Neural progenitor cell (in vitro differentiated cells): ENCODE measurements at regions not wholly inside any gene's neighbourhood (a gene's known extent, or its start where the extent isn't known, plus 50 kb on each side); places are given as distances from the start of the nearest gene placed in this dataset.

ENCODE experiments used
- DNase-seq: peaks from one replicate; pipeline ENCODE4 v3.0.0-alpha.2; 2016; ENCODE audit warnings: low spot score
- H2AFZ ChIP-seq: fragments of 200-600 bp; sonication (generic); replicated peaks from 2 replicates; pipeline ENCODE4 v1.6.1; 2016; ENCODE audit warnings: antibody characterized with exemption
- H3F3A ChIP-seq: fragments of 200-600 bp; sonication (generic); 2 replicates; pipeline ENCODE4 v1.6.1; 2016; ENCODE audit warnings: antibody characterized with exemption, low read depth
- H3K27ac ChIP-seq: fragments of 200-600 bp; sonication (generic); 2 replicates; pipeline ENCODE4 v1.5.1; 2016; ENCODE audit warnings: mild to moderate bottlenecking
- H3K27me3 ChIP-seq: fragments of 200-600 bp; sonication (generic); 2 replicates; pipeline ENCODE4 v1.6.1; 2016; ENCODE audit warnings: mild to moderate bottlenecking, moderate library complexity
- H3K36me3 ChIP-seq: fragments of 200-600 bp; sonication (generic); 2 replicates; pipeline ENCODE4 v1.5.1; 2016
- H3K4me1 ChIP-seq: fragments of 200-600 bp; sonication (generic); 2 replicates; pipeline ENCODE4 v1.6.1; 2016; ENCODE audit warnings: mixed run types
- H3K4me2 ChIP-seq: fragments of 200-600 bp; sonication (generic); 2 replicates; pipeline ENCODE4 v1.6.1; 2016
- H3K4me3 ChIP-seq: fragments of 200-600 bp; sonication (generic); 2 replicates; pipeline ENCODE4 v1.5.1; 2016
- H3K79me2 ChIP-seq: fragments of 200-600 bp; sonication (generic); 2 replicates; pipeline ENCODE4 v1.6.1; 2016; ENCODE audit warnings: low read depth
- H3K9ac ChIP-seq: fragments of 200-600 bp; sonication (generic); 2 replicates; pipeline ENCODE4 v1.6.1; 2016
- H3K9me3 ChIP-seq: fragments of 200-600 bp; sonication (generic); 2 replicates; pipeline ENCODE4 v1.5.1; 2016; ENCODE audit warnings: low read depth
- H4K20me1 ChIP-seq: fragments of 200-600 bp; sonication (generic); 2 replicates; pipeline ENCODE4 v1.6.1; 2016; ENCODE audit warnings: low read depth
- H3K27ac Mint-ChIP-seq: 3 replicates; pipeline ENCODE4 v1.8.0; 2021; ENCODE audit warnings: mixed read lengths
- H3K27me3 Mint-ChIP-seq: 2 replicates; pipeline ENCODE4 v1.8.0; 2022; ENCODE audit warnings: low read depth, mild to moderate bottlenecking, inconsistent platforms, moderate library complexity, mixed read lengths; ENCODE audit not compliant: insufficient read depth
- H3K36me3 Mint-ChIP-seq: 3 replicates; pipeline ENCODE4 v1.8.0; 2021; ENCODE audit warnings: mixed read lengths
- H3K4me1 Mint-ChIP-seq: 3 replicates; pipeline ENCODE4 v1.8.0; 2021; ENCODE audit warnings: mixed read lengths
- H3K4me3 Mint-ChIP-seq: 3 replicates; pipeline ENCODE4 v1.8.0; 2021; ENCODE audit warnings: mild to moderate bottlenecking, moderate library complexity, mixed read lengths
- H3K9me3 Mint-ChIP-seq: 3 replicates; pipeline ENCODE4 v1.8.0; 2020; ENCODE audit warnings: mixed read lengths
- EZH2 ChIP-seq: fragments of 200-600 bp; sonication (generic); IDR thresholded peaks from 2 replicates; pipeline ENCODE4 v1.6.1; 2017; ENCODE audit warnings: antibody characterized with exemption, mild to moderate bottlenecking, moderate library complexity
- EZH2phosphoT487 ChIP-seq: fragments of 200-600 bp; sonication (generic); IDR thresholded peaks from 2 replicates; pipeline ENCODE4 v1.6.1; 2017; ENCODE audit warnings: antibody characterized with exemption
- TF ChIP-seq, protein P1 (sequence below): fragments of 200-600 bp; sonication (generic); IDR thresholded peaks from 2 replicates; pipeline ENCODE4 v1.5.1; 2017; ENCODE audit warnings: antibody characterized with exemption, mild to moderate bottlenecking

GRCh38 chr1:208336137-208336518 is 91.9 kb upstream of the PLXNA2 start:
- Mint-ChIP-seq H3K27ac (peak overlapping the region; percentile 95), H3K4me3 (peak overlapping the region; percentile 68), H3K9me3 (no peaks in the 10 kb centered on the region), H3K36me3 (no peaks in the 10 kb centered on the region), H3K27me3 (peaks cover 9% of the 10 kb centered on the region), H3K4me1 (peaks cover 57% of the 10 kb centered on the region)
- TF ChIP-seq EZH2 = peak; percentile 8
- no peak for TF ChIP-seq EZH2phosphoT487
- peak overlapping the region; percentile 73 for H3K27ac ChIP-seq
- no peak overlapping the region for H3K4me3 ChIP-seq
- peak overlapping the region; percentile 54 for H3K4me2 ChIP-seq
- H3K79me2 ChIP-seq = no peaks in the 10 kb centered on the region
- no peaks in the 10 kb centered on the region for H3K9me3 ChIP-seq
- H3K9ac ChIP-seq = no peak overlapping the region
- H2AFZ ChIP-seq = no peak overlapping the region
- peaks cover 60% of the 10 kb centered on the region for H3K4me1 ChIP-seq
- peaks cover 6% of the 10 kb centered on the region for H4K20me1 ChIP-seq
- H3K36me3 ChIP-seq = no peaks in the 10 kb centered on the region
- no peaks in the 10 kb centered on the region for H3K27me3 ChIP-seq
- peaks cover 28% of the 10 kb centered on the region for H3F3A ChIP-seq
- DNase-seq = peak; percentile 93

GRCh38 chr1:208339911-208340310 is 95.7 kb upstream of the PLXNA2 start:
- H4K20me1 ChIP-seq = peaks cover 6% of the 10 kb centered on the region
- H3K27ac Mint-ChIP-seq = no peak overlapping the region
- no peak overlapping the region for H3K4me2 ChIP-seq
- no peak for DNase-seq
- H2AFZ ChIP-seq = no peak overlapping the region
- no peak overlapping the region for H3K27ac ChIP-seq
- peaks cover 39% of the 10 kb centered on the region for H3K4me1 Mint-ChIP-seq
- H3K27me3 ChIP-seq = no peaks in the 10 kb centered on the region
- H3K36me3 Mint-ChIP-seq = no peaks in the 10 kb centered on the region
- no peak overlapping the region for H3K4me3 Mint-ChIP-seq
- H3K9ac ChIP-seq = no peak overlapping the region
- H3K9me3 ChIP-seq = no peaks in the 10 kb centered on the region
- TF ChIP-seq EZH2phosphoT487 (no peak), EZH2 (no peak)
- TF ChIP-seq, protein P1, sequence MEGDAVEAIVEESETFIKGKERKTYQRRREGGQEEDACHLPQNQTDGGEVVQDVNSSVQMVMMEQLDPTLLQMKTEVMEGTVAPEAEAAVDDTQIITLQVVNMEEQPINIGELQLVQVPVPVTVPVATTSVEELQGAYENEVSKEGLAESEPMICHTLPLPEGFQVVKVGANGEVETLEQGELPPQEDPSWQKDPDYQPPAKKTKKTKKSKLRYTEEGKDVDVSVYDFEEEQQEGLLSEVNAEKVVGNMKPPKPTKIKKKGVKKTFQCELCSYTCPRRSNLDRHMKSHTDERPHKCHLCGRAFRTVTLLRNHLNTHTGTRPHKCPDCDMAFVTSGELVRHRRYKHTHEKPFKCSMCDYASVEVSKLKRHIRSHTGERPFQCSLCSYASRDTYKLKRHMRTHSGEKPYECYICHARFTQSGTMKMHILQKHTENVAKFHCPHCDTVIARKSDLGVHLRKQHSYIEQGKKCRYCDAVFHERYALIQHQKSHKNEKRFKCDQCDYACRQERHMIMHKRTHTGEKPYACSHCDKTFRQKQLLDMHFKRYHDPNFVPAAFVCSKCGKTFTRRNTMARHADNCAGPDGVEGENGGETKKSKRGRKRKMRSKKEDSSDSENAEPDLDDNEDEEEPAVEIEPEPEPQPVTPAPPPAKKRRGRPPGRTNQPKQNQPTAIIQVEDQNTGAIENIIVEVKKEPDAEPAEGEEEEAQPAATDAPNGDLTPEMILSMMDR = no peak
- peaks cover 2% of the 10 kb centered on the region for H3K27me3 Mint-ChIP-seq
- H3K79me2 ChIP-seq = no peaks in the 10 kb centered on the region
- peaks cover 51% of the 10 kb centered on the region for H3K4me1 ChIP-seq
- H3K36me3 ChIP-seq = no peaks in the 10 kb centered on the region
- H3F3A ChIP-seq = peaks cover 21% of the 10 kb centered on the region
- no peak overlapping the region for H3K4me3 ChIP-seq
- H3K9me3 Mint-ChIP-seq = no peaks in the 10 kb centered on the region

- no peak for TF ChIP-seq EZH2phosphoT487
- TF ChIP-seq, protein P1 = no peak
- TF ChIP-seq EZH2 = no peak
- no peaks in the 10 kb centered on the region for H4K20me1 ChIP-seq
- H3K4me1 Mint-ChIP-seq = peaks cover 10% of the 10 kb centered on the region
- no peak overlapping the region for H3K4me3 Mint-ChIP-seq
- H3K9ac ChIP-seq = no peak overlapping the region
- H3K4me3 ChIP-seq = no peak overlapping the region
- no peaks in the 10 kb centered on the region for H3K79me2 ChIP-seq
- H3K27me3 Mint-ChIP-seq = peaks cover 2% of the 10 kb centered on the region
- no peak overlapping the region for H3K27ac ChIP-seq
- H3K36me3 Mint-ChIP-seq = no peaks in the 10 kb centered on the region
- peaks cover 27% of the 10 kb centered on the region for H3K4me1 ChIP-seq
- H3K9me3 Mint-ChIP-seq = no peaks in the 10 kb centered on the region
- no peaks in the 10 kb centered on the region for H3K27me3 ChIP-seq
- no peaks in the 10 kb centered on the region for H3F3A ChIP-seq
- no peak overlapping the region for H2AFZ ChIP-seq
- H3K4me2 ChIP-seq = no peak overlapping the region
- H3K9me3 ChIP-seq = no peaks in the 10 kb centered on the region
- H3K27ac Mint-ChIP-seq = no peak overlapping the region
- no peaks in the 10 kb centered on the region for H3K36me3 ChIP-seq
- no peak for DNase-seq
Observed at GRCh38 chr1:208343226-208343625, 99.0 kb upstream of the PLXNA2 start.

- Histone ChIP-seq H3K36me3 (no peaks in the 10 kb centered on the region), H3K27me3 (no peaks in the 10 kb centered on the region), H3K9ac (no peak overlapping the region), H3K4me1 (peaks cover 30% of the 10 kb centered on the region), H3F3A (no peaks in the 10 kb centered on the region), H3K4me2 (peak overlapping the region; percentile 0), H3K79me2 (no peaks in the 10 kb centered on the region), H2AFZ (no peak overlapping the region), H3K9me3 (no peaks in the 10 kb centered on the region), H3K27ac (no peak overlapping the region), H3K4me3 (no peak overlapping the region), H4K20me1 (no peaks in the 10 kb centered on the region)
- no peak overlapping the region for H3K4me3 Mint-ChIP-seq
- H3K36me3 Mint-ChIP-seq = no peaks in the 10 kb centered on the region
- TF ChIP-seq EZH2phosphoT487 = no peak
- TF ChIP-seq, protein P1 = no peak
- TF ChIP-seq EZH2 = no peak
- H3K4me1 Mint-ChIP-seq = peaks cover 5% of the 10 kb centered on the region
- DNase-seq = no peak
- no peaks in the 10 kb centered on the region for H3K9me3 Mint-ChIP-seq
- H3K27me3 Mint-ChIP-seq = no peaks in the 10 kb centered on the region
- H3K27ac Mint-ChIP-seq = no peak overlapping the region
Observed at GRCh38 chr1:208344202-208344857, 100.1 kb upstream of the PLXNA2 start.
